NCI-H446 treated with DMSO at 0.1 percent for 48 hours (cell line): ENCODE measurements at regions not wholly inside any gene's neighbourhood (a gene's known extent, or its start where the extent isn't known, plus 50 kb on each side); places are given as distances from the start of the nearest gene placed in this dataset.
"Not testable (repeated sequence)": the region's sequence is repeated elsewhere in the genome, so short reads cannot be mapped to it uniquely, and the experiment has no call there.

Experiments used
- DNase-seq: peaks from one replicate; lab custom pipeline; 2025; lab: John Stamatoyannopoulos, UW

DNA sequence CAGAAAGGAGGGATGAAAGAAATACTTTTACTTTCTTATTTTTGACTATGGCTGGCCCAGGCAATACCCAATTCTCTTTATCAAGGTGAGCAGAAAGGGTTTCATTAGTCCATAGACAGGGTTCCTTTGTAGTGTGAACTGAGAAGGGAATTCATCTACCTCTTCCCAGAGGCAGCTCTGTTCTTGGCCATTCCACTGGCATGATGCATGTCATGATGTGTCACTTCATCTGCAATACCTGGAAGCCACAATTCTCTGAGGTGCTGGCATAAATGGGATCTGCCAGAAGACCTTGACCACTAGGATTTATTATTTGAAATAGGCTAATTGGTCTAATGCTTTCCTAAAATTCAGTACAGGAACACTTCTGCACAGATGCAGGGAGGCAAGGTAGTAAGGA is 542.8 kb downstream of the RFC3 start:
- no peak for DNase-seq

DNA sequence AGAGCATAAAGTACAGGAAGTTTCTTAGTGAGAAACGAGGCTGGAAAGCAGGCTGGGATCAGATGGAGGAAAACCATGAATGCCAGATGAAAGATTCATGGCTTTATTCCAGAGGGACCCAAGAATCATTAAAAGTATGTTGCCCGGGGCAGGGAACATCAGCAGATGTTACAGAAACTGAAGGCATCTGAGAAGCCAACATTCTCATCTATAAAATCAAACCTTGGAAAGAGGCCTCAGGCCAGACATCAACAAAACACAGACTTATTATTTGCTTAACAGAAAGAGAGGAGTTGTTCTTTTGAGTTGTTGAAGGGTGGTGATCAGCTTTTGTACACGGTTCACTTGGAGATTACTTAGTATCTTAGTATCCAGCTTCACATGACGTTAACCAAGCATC is 543.6 kb downstream of the RFC3 start:
- peak; percentile 73 for DNase-seq

DNA sequence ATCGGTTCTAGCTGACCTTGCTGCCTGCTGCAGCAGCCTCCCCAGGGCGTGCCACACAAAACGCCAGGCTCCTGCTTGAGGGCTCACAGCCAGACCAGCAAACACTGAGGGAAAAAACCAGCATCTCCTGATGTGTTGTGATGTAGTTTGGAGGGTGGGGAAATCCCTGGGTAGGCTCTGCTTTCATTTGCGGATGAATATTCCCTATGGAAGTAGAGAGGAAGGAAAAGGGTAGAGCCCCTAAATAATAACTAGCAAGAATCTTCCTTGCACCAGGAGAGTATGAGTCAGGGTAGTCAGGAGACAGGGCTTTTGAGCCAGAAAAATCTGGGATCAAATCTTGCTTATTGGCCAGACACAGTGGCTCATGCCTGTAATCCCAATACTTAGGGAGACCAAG is 545.3 kb downstream of the RFC3 start:
- DNase-seq, result no peak

- no peak for DNase-seq
Observed at GRCh38 chr13:34364633-34365032, 546.7 kb downstream of the RFC3 start.

DNA sequence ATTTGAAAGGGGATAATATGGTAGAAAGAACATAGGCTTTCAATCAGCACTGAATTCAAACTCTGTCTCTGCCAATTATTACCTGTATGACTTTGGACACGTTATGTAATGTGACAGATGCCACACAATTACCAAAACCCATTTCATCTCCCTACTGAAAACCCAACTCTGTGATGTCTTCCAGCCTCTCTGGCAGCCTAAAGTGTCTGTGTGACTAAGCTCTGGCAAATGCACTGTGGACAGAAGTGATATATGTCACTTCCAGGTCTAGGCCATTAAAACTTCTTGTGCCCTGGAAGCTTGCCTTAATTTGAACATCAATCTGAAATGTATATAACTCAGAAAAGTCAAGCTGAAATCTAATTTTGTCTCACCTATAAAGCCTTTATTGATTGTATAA is 552.0 kb downstream of the RFC3 start:
- DNase-seq, result peak; percentile 54

GRCh38 chr13:34371108-34371507 is 553.2 kb downstream of the RFC3 start:
- DNase-seq, result no peak

DNA sequence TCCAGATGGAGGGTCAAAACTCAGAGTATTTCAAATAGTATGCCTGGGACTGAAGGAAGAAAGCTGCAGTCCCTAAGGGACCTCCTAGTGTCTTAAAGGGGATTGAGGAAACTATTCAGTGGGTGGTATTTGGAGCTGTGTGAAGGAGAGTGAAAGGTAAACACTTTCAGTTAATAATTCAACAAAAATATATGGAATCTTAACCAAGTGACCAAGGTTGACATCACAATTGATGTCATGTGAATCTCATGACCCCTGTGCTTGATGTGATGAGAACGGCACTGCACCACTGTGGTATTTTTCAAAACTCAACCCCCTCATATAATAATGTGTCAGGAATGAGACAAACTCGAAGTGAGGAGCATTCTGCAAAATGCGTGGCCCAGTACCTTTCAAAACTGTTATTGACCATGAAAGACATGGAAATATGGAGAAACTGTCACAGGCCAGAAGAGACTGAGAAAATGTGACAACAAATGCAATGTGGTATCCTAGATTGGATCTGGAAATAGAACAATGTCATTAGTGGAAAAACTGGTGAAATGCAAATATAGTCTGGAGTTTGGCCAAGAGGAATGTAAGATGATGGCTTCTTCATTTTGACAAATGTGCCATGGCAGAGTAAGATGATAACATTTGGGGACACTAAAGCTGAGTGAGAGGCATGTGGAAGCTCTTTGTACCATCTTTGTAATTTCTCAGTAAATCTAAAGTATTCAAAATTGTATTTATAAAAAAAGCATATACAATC is 553.9 kb downstream of the RFC3 start:
- no peak for DNase-seq

- DNase-seq, result no peak
Observed at GRCh38 chr13:34372581-34372980, 554.6 kb downstream of the RFC3 start.

DNA sequence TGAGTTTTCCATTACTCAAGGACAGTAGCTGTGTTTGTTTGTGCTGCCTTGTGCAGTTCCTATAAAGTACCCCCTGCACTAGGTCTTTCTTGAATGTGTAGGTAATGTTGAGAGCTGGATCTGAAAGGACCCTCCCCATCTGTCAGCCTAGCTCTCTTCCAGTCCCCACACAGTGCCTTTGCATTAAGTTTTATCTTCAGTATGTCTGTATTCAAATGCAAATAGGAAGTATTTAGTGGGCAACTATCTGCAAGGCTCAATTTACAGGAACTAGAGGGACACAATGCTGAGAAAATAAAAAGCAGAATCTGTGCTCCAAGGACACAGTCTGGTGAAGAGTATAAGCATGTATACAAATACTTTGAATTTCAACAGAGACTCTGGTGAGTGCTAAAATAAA is 558.5 kb downstream of the RFC3 start:
- DNase-seq, result no peak

- no peak for DNase-seq
Observed at GRCh38 chr13:34381228-34381627, 560.8 kb upstream of the NBEA start.

DNA sequence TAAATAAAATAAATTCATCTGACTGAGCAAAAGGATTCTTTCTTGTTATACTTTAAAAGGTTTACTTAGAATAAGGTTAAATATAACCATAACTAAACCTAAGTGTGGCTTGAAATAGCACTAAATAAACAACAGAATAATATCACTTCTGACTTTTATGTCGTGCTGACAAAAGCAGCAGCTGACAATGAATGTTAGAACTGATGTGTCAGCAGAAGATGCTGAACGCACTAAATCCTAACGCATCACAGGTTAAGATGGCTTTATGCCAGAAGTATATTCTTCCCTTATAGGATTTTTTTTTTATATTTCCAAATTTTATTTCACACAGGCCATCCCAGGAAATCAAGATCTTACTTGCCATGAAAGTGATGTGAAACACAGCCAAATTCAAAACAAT is 558.3 kb upstream of the NBEA start:
- DNase-seq, result no peak

DNA sequence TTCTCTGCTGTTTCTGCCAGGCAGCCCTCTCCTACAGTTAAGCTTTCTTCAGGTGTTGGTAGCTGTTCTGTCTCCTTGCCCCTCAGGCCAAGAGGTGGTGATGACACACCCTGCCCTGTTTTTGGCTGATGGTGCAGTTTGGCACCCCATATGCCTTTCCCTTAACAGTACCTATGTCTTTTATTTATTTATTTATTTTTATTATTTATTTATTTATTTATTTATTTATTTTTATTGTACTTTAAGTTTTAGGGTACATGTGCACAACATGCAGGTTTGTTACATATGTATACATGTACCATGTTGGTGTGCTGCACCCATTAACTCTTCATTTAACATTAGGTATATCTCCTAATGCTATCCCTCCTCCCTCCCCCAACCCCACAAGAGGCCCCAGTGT is 555.8 kb upstream of the NBEA start:
- DNase-seq, result not testable (repeated sequence)

GRCh38 chr13:34391076-34391475 is 551.0 kb upstream of the NBEA start:
- no peak for DNase-seq

DNA sequence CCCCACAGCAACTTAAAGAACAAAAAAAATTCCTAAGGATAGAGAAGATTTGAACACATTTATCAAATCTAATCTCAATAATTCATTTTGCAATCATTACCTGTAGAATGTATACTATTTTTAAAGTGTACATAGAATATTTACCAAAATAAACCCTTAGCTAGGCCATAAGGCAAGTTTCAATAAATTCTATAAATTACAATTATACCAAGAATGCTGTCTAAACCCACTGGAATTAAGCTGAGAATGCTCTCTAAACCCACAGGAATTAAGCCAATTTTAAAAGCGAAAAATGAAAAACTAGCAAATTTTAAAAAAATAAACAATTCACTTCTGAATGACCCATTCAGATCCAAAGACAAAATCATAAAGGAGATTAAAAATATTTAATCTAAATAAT is 540.4 kb upstream of the NBEA start:
- no peak for DNase-seq

DNA sequence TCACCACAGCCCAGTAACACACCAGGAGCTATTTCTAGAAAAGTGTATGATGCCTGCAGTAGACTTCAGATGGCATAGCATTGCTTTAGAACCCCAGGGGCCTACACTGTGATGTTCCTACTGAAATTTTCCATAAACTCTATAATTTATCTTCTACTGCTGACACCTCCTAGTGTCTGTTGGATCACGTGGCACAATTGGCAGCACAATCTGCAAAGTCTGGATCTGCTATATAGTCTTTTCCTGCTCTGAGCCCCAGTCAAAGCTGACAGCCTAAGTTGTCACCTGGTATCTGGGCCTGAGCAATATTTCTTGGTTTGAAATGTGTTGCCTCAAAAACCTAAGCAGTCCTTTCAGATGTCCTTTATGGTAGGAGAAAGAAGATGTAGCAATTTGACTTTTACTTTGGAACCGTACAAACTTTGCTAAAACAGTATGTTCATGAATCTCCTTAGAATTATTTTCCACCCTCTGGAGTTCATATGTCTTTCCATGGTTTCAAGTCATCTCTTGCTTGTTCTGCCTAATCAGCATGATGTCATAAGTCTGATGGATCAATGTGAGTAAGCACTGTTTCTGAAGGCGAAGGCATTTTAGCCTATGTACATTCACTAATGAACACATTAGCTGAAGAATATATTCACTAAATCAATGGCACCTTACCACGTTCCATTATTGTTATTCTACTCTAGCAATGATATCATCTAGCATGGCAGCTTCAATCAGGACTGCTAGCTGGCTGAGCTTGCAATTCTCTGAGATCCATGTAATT is 536.5 kb upstream of the NBEA start:
- DNase-seq, result no peak

- DNase-seq, result peak; percentile 59
Observed at GRCh38 chr13:34408640-34409039, 533.4 kb upstream of the NBEA start.

DNA sequence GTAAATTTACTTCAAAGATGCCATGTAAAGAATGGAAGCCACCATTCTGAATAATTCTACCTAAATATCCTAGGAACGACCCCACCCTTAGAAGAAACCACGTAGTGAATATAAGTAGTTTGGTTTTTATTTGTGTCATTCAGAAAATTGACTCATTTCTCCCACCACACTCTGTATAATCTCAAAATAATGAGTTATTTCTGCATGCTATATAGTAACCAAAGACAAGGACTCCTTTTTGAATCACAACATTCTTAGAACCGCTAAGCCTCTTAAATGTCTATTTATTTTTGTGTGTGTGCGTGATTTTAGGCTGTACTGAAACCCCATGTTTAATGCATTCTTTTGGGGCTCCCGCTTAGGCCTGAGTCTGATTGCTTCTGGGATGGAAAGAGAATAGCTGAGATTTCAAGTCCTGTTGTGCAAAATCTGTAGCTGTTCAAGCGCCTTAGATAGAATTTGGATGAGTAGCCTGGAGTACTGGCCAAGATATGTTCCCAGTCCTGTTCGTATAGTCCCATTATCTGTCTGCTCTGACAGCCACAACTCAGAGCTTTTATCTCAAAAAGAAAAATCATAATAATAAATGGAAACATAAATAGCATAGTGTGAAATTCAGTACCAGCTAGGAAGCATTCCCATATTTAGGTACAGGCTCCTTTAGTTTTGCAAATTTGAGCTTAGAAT is 532.4 kb upstream of the NBEA start:
- DNase-seq, result no peak

- DNase-seq, result no peak
Observed at GRCh38 chr13:34410678-34411077, 531.4 kb upstream of the NBEA start.

DNA sequence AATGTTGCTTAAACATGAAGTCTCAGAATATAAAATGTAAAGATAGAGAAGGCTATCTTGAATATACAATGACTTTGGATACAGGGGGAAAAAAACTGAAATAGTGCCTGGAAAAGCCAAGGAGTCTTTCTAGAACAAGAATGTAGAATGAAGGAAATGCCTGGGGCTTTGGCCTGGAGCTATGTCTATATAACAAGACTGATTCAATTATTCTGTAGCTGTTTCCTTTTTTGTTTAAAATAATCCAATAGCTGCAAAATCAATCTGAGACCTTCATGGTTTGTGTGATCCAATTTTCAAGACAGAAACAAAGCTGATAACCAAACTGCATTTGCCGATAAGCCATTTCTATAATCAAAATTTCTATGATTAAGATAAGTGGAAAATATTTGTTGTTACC is 530.9 kb upstream of the NBEA start:
- DNase-seq, result no peak

GRCh38 chr13:34411894-34412293 is 530.2 kb upstream of the NBEA start:
- no peak for DNase-seq

GRCh38 chr13:34412295-34412694 is 529.8 kb upstream of the NBEA start:
- no peak for DNase-seq

DNA sequence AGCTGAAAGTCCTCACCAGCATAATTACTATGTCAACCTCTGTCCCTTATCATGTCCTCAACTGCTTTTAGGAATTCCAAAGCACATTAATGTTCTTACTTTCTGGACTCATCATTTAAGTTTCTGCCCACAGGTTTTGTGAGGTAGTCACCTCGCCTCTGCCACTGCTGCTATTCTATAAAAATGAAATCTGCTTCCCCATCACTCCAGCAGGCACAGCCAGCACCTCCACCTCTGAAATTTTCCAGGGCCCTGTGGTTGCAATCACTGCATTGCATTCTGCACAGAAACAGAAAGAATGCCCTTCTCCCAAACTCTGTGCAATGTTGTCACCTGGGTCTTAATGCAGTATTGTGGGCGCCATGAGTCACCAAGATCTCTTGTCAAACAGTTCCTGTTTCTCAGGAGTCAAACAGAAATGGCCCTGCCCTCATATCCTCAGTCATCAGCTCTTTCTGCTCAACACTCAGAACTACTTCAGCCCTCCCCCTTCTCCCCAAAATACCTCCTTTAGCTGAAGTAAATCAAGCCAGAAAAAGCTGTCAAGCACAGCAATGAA is 529.2 kb upstream of the NBEA start:
- DNase-seq, result no peak
